ENCODE measurements at regions not wholly inside any gene's neighbourhood (a gene's known extent, or its start where the extent isn't known, plus 50 kb on each side); places are given as distances from the start of the nearest gene placed in this dataset.
A peak's percentile ranks its signal among the peaks of the same experiment; 100 is the strongest.

DNA sequence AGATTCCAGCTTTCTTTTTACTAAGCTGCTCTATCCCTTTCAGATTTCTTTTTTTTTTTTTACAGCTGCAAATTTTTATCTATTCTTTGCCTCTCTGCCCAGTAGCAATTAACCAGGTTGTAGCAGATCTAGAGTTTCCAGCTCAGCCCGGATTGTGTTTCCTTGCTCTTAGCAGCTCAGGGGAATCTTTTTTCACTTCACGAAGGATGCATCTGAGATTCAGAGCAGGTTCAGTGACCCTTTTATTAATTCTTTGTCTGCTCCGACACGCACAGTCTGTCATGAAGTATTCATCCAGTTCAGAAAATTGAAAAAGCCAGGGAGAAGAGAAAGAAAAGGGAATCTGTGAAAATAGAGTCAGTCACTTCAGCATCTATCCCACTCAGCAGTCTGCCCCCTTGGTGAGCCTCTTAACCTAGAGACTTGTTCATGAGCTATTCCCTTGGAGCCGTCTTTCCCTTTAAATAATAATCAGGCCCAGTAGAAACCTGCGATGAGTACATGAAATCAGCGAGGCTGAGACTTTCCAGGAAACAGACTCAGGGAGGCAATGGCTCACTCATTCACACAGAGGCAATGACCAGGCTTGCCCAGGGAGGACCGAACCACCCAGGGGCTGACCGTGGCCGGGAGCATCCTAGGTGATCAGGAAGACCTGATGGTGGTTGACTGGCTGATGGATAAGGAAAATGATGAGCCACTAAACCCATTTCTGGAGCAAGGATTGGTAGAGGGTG, 103.4 kb upstream of the ITGA6 start:
- Histone ChIP-seq H3K79me2 (ENCODE audit: control insufficient read depth in 1 of 2, insufficient read depth in 2 of 2, low read length in 2 of 2) (no peaks in the 10 kb centered on the region), H3K23me2 (ENCODE audit: low read depth, low read length) (no peaks in the 10 kb centered on the region), H4K20me1 (replicated peaks in 1 of 2; ENCODE audit: control insufficient read depth in 1 of 2, insufficient read depth in 2 of 2, low read length in 2 of 2) (no peaks in the 10 kb centered on the region), H3K9me3 (ENCODE audit: insufficient read depth in 2 of 2, low read depth in 1 of 2, low read length in 1 of 2) (no peaks in the 10 kb centered on the region), H3K27me3 (replicated peaks in 1 of 4; ENCODE audit: control insufficient read depth in 3 of 4, extremely low read depth in 1 of 4, insufficient read depth in 3 of 4, low read length in 3 of 4) (no peaks in the 10 kb centered on the region), H2BK12ac (ENCODE audit: low read depth, low read length) (no peak overlapping the region), H4K91ac (replicated peaks; ENCODE audit: insufficient read length, low read length) (no peak overlapping the region), H3K79me1 (ENCODE audit: low read depth, low read length) (no peaks in the 10 kb centered on the region; the same call in 1 of the 2 replicates), H2AFZ (ENCODE audit: low read length) (no peak overlapping the region), H3K56ac (replicated peaks; ENCODE audit: insufficient read length, low read depth, low read length) (no peak overlapping the region), H2BK5ac (ENCODE audit: low read depth, low read length) (no peak overlapping the region), H3K36me3 (ENCODE audit: control insufficient read depth in 2 of 4, insufficient read depth in 4 of 4, low read length in 3 of 4) (no peaks in the 10 kb centered on the region), H3K23ac (ENCODE audit: insufficient read length) (no peak overlapping the region), H2BK20ac (ENCODE audit: low read length) (no peak overlapping the region), H3K14ac (ENCODE audit: insufficient read length) (no peak overlapping the region), H2BK120ac (replicated peaks; ENCODE audit: low read depth, low read length) (no peak overlapping the region), H3K18ac (ENCODE audit: extremely low read depth, low read length) (no peak overlapping the region), H3K9ac (replicated peaks in 1 of 4; ENCODE audit: extremely low read depth in 1 of 4, low read depth in 3 of 4, low read length in 3 of 4) (no peak overlapping the region), H3K4me2 (ENCODE audit: insufficient read depth in 1 of 2, low read depth in 2 of 2, low read length in 2 of 2) (no peak overlapping the region), H2BK15ac (ENCODE audit: low read length) (0 out of 2 replicates have a peak overlapping the region, but pooled peaks have one; percentile 1), H3K4me3 (ENCODE audit: extremely low read depth in 1 of 4, insufficient read depth in 2 of 4, low read depth in 3 of 4, low read length in 4 of 4) (no peak overlapping the region), H3K4me1 (replicated peaks in 1 of 4; ENCODE audit: control insufficient read depth in 3 of 4, insufficient read depth in 4 of 4, low read length in 3 of 4) (no peaks in the 10 kb centered on the region), H3K4ac (replicated peaks; ENCODE audit: insufficient read length, low read depth, low read length) (no peak overlapping the region), H2AK5ac (ENCODE audit: low read depth, low read length) (no peak overlapping the region), H4K5ac (ENCODE audit: insufficient read length, low read depth, low read length) (no peak overlapping the region), H4K8ac (ENCODE audit: extremely low read depth, insufficient read depth, low read length) (no peak overlapping the region), H3K27ac (ENCODE audit: low read depth, low read length) (no peak overlapping the region)
- CTCF ChIA-PET (ENCODE audit: partially characterized antibody): interaction anchor here (0.9 to 1.4 kb wide), 2 partner anchors 10 to 138 kb away, joined by 3 to 6 read pairs; no protein-coding TSS in a partner anchor
- POLR2A ChIA-PET (ENCODE audit: partially characterized antibody): no interaction called here
- FAIRE-seq: no peak
- no peak for DNase-seq (ENCODE audit: low read depth in 1 of 2, low spot score in 2 of 2)
- WGBS, 2 experiments (ENCODE audit: extremely low coverage in 1 of 2, insufficient coverage in 1 of 2, insufficient read length in 1 of 2, insufficient replicate concordance in 2 of 2, low coverage in 1 of 2, low lambda C conversion rate in 2 of 2, missing lambda C conversion rate in 1 of 2): 92% methylated on average over 10 of the region's 10 CpGs; no CpG with 5 or more reads in 1 of the 2 experiments
- TF ChIP-seq SP1 (IDR thresholded peaks at IDR 0.05; ENCODE audit: low read depth, low read length) (no peak), SP4 (IDR thresholded peaks at IDR 0.05; ENCODE audit: low read length) (no peak), CREB1 (IDR thresholded peaks at IDR 0.05) (no peak), CBX5 (IDR thresholded peaks at IDR 0.05; ENCODE audit: low read depth, low read length) (no peak), MAFK (IDR thresholded peaks at IDR 0.05; ENCODE audit: low read depth, low read length) (no peak), SUZ12 (IDR thresholded peaks at IDR 0.05; ENCODE audit: low read length) (no peak), YY1 (IDR thresholded peaks at IDR 0.05; ENCODE audit: low read depth, low read length) (no peak), BACH1 (IDR thresholded peaks at IDR 0.05; ENCODE audit: low read length) (no peak), ASH2L (IDR thresholded peaks at IDR 0.05; ENCODE audit: low read length) (no peak), POU5F1 (IDR thresholded peaks at IDR 0.05; ENCODE audit: low read depth, low read length) (no peak), EGR1 (IDR thresholded peaks at IDR 0.05; ENCODE audit: borderline replicate concordance, low read depth, low read length) (no peak)
- TF ChIP-seq, protein P1, sequence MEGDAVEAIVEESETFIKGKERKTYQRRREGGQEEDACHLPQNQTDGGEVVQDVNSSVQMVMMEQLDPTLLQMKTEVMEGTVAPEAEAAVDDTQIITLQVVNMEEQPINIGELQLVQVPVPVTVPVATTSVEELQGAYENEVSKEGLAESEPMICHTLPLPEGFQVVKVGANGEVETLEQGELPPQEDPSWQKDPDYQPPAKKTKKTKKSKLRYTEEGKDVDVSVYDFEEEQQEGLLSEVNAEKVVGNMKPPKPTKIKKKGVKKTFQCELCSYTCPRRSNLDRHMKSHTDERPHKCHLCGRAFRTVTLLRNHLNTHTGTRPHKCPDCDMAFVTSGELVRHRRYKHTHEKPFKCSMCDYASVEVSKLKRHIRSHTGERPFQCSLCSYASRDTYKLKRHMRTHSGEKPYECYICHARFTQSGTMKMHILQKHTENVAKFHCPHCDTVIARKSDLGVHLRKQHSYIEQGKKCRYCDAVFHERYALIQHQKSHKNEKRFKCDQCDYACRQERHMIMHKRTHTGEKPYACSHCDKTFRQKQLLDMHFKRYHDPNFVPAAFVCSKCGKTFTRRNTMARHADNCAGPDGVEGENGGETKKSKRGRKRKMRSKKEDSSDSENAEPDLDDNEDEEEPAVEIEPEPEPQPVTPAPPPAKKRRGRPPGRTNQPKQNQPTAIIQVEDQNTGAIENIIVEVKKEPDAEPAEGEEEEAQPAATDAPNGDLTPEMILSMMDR (IDR thresholded peaks at IDR 0.05; ENCODE audit: control extremely low read depth in 1 of 3, insufficient read depth in 1 of 3, low read depth in 1 of 3, low read length in 3 of 3): no peak
